Activated CD8-positive, alpha-beta T cell treated with anti-CD3 and anti-CD28 coated beads for 36 hours (primary cell): ENCODE measurements at regions not wholly inside any gene's neighbourhood (a gene's known extent, or its start where the extent isn't known, plus 50 kb on each side); places are given as distances from the start of the nearest gene placed in this dataset.

Experiments used
- ATAC-seq: fragments of 200-7000 bp; cut with Tn5 transposase; one replicate; pipeline ENCODE4 v1.10.0; 2021; ENCODE audit warnings: mild to moderate bottlenecking, moderate library complexity
- CTCF ChIA-PET: fragments of 350-600 bp; sonication (Branson Sonifier 250); formaldehyde crosslinking; loops from one replicate; lab custom pipeline; 2021; ENCODE audit warnings: antibody characterized with exemption; lab: Charles Lee
- POLR2A ChIA-PET: fragments of 350-600 bp; sonication (Branson Sonifier 250); formaldehyde crosslinking; loops from one replicate; lab custom pipeline; 2021; ENCODE audit warnings: antibody characterized with exemption; lab: Charles Lee
- DNase-seq: peaks from one replicate; pipeline ENCODE4 v3.0.0-alpha.2; 2020
- H3K27ac Mint-ChIP-seq: one replicate; pipeline ENCODE4 v1.8.0; 2021; ENCODE audit warnings: mild to moderate bottlenecking, mixed read lengths
- H3K27me3 Mint-ChIP-seq: one replicate; pipeline ENCODE4 v1.8.0; 2021; ENCODE audit warnings: mixed read lengths
- H3K36me3 Mint-ChIP-seq: one replicate; pipeline ENCODE4 v1.8.0; 2021; ENCODE audit warnings: low read depth, mixed read lengths
- H3K4me1 Mint-ChIP-seq: one replicate; pipeline ENCODE4 v1.8.0; 2021; ENCODE audit warnings: low read depth, mixed read lengths
- H3K4me3 Mint-ChIP-seq: one replicate; pipeline ENCODE4 v1.8.0; 2021; ENCODE audit warnings: mild to moderate bottlenecking, moderate library complexity, mixed read lengths
- H3K9me3 Mint-ChIP-seq: one replicate; pipeline ENCODE4 v1.8.0; 2021; ENCODE audit warnings: mixed read lengths
- CTCF ChIP-seq: fragments of 200-600 bp; IDR thresholded peaks from one replicate; pipeline ENCODE4 v1.8.0; 2022; ENCODE audit warnings: antibody characterized with exemption, mild to moderate bottlenecking
- intact Hi-C: fragments of 100-400 bp; cut with micrococcal nuclease; formaldehyde crosslinking; loops from one replicate; pipeline ENCODE4 v1.10.0; 2022

DNA sequence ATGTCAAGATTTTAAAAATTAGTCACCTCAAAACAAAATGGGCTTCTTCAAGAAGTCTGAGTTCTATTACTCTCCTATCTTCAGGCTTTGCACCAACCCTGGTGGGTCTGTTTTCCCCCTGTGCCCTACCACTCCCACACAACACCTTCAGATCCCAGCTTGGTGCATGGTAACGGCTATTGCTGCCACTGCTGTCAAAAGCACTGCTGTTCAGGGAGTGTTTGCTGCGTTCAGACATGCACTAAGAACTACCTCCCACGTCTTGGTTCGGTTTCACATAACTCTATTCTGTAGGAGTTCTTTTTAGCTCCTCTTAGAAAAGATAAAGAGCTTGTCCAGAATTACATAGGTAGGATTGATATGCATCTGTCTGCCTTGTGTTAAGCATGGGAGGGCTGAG, 799.2 kb downstream of the NR2F2 start:
- ChIA-PET CTCF (no interaction called here), POLR2A (no interaction called here)
- H3K4me3 Mint-ChIP-seq, result no peak overlapping the region
- DNase-seq (no peak), ATAC-seq (no peak)
- no peaks in the 10 kb centered on the region for H3K36me3 Mint-ChIP-seq
- H3K27me3 Mint-ChIP-seq, result peaks cover 3% of the 10 kb centered on the region
- no peak overlapping the region for H3K27ac Mint-ChIP-seq
- peaks cover 7% of the 10 kb centered on the region for H3K9me3 Mint-ChIP-seq
- intact Hi-C loops, result no loop called here
- no peak for TF ChIP-seq CTCF
- H3K4me1 Mint-ChIP-seq, result no peaks in the 10 kb centered on the region

GRCh38 chr15:97140216-97140615, 809.7 kb downstream of the NR2F2 start:
- Mint-ChIP-seq H3K36me3 (no peaks in the 10 kb centered on the region), H3K27me3 (no peaks in the 10 kb centered on the region), H3K27ac (no peak overlapping the region), H3K4me1 (no peaks in the 10 kb centered on the region), H3K9me3 (no peaks in the 10 kb centered on the region), H3K4me3 (no peak overlapping the region)
- TF ChIP-seq CTCF, result no peak
- ATAC-seq, result no peak
- ChIA-PET CTCF (no interaction called here), POLR2A (no interaction called here)
- DNase-seq, result no peak
- intact Hi-C loops, result no loop called here

GRCh38 chr15:97141360-97141759, 810.9 kb downstream of the NR2F2 start:
- H3K36me3 Mint-ChIP-seq, result no peaks in the 10 kb centered on the region
- POLR2A ChIA-PET, result no interaction called here
- intact Hi-C loops, result no loop called here

GRCh38 chr15:97141871-97142270, 811.4 kb downstream of the NR2F2 start:
- ChIA-PET POLR2A (no interaction called here), CTCF (no interaction called here)
- intact Hi-C loops, result no loop called here
- Mint-ChIP-seq H3K4me1 (no peaks in the 10 kb centered on the region), H3K36me3 (no peaks in the 10 kb centered on the region), H3K27ac (no peak overlapping the region), H3K9me3 (no peaks in the 10 kb centered on the region), H3K27me3 (no peaks in the 10 kb centered on the region), H3K4me3 (no peak overlapping the region)
- ATAC-seq, result no peak
- no peak for DNase-seq
- TF ChIP-seq CTCF, result no peak

More at GRCh38 chr15:97141360-97141759, 810.9 kb downstream of the NR2F2 start:
- Mint-ChIP-seq H3K27ac (no peak overlapping the region), H3K4me1 (no peaks in the 10 kb centered on the region), H3K9me3 (no peaks in the 10 kb centered on the region), H3K27me3 (no peaks in the 10 kb centered on the region), H3K4me3 (no peak overlapping the region)
- no peak for DNase-seq
- TF ChIP-seq CTCF, result no peak
- CTCF ChIA-PET, result no interaction called here
- ATAC-seq, result no peak

DNA sequence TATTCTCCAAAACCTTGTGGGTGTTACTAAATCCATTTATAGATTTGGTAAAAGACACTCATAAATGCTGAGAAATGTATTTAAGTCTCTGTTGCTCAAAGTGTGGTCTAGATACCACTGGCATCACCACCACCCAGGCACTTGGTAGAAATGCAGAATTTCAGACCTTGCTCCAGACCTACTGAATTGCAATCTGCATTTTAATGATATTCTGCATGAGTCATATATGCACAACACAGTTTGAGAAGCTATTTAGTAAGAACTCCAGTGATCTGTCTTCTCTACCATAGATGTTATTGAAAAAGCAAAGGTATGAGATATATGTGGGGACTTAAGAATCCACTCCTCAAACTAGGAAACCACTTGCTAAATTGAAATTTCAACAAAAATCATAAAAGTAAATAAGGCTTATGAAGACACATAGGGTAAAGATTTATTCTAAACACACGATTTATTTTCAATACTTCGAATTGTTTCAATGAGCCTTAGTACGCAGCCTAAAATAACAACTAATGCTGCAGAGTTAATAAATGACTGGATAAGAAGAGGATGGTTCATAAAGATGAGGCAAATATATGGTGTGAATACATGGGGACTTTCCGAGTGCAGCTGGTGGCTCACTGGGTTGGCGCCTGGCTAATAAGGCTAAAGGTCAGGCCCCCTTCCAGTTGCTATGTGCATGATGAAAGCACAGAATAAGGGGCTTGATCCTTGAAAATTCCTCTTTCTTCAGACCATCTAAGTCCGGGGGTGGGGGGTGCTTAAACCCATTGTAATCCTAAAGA, 813.3 kb downstream of the NR2F2 start:
- CTCF ChIA-PET, result no interaction called here
- Mint-ChIP-seq H3K9me3 (no peaks in the 10 kb centered on the region), H3K4me1 (no peaks in the 10 kb centered on the region), H3K27ac (no peak overlapping the region), H3K4me3 (no peak overlapping the region), H3K36me3 (no peaks in the 10 kb centered on the region), H3K27me3 (no peaks in the 10 kb centered on the region)
- ATAC-seq (no peak), DNase-seq (no peak)
- intact Hi-C loops, result no loop called here
- no peak for TF ChIP-seq CTCF
- POLR2A ChIA-PET, result no interaction called here
